ENCODE measurements at regions not wholly inside any gene's neighbourhood (a gene's known extent, or its start where the extent isn't known, plus 50 kb on each side); places are given as distances from the start of the nearest gene placed in this dataset.
A peak's percentile ranks its signal among the peaks of the same experiment; 100 is the strongest.
"Not testable (repeated sequence)": the region's sequence is repeated elsewhere in the genome, so short reads cannot be mapped to it uniquely, and the experiment has no call there.

GRCh38 chr6:81624453-81624852 is 128.0 kb downstream of the TENT5A start:
- peak; percentile 66 for DNase-seq

- peak; percentile 34 for DNase-seq
Measured at GRCh38 chr6:81623106-81623759, 129.2 kb downstream of the TENT5A start.

DNA sequence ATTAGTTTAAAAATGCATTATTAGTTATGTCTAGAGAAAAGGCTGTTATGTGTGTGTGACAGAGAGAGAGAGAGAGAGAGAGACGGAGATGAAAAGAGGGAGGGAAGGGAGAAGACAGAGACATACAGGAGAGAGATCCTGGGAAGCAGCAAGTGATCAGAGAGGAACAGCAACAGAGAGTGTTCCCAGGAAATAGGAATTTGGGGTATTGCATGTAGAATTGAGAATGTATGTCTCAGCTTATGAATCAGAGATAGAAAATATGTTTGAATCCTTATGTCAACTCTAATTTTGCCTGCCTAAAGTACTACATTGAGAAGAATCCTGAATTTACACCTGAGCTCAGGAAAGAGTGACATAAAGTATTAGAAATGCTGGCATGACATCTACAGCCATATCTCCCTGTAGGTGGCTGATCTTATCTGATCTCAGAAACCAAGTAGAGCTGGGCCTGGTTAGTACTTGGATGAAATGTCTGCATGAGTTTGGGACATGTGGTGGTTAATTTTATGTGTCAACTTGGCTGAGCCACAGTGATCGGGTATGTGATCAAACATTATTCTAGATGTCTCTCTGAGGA is 130.6 kb downstream of the TENT5A start:
- peak; percentile 75 for DNase-seq

- DNase-seq: peak; percentile 54
Measured at GRCh38 chr6:81614292-81614691, 138.2 kb downstream of the TENT5A start.

DNA sequence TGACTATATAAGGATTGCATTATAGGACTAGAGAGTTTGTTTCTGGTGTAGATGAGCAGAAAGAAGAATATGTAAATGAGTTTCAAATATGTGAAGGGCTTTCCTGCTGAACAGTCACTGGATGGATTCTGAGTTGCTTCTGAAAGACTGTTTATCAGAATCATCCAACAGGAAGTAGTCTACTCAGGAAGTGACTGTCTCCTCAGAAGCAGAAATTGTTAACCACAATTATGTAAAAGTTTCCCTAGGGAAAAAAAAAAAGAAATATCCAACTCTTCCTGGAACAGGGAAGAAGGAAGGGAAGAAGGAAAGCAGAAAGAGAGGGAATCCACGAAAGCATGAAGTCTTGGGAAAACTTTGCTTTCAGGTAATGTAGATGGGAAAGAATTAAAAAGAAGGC is 138.9 kb downstream of the TENT5A start:
- DNase-seq: peak; percentile 91

DNA sequence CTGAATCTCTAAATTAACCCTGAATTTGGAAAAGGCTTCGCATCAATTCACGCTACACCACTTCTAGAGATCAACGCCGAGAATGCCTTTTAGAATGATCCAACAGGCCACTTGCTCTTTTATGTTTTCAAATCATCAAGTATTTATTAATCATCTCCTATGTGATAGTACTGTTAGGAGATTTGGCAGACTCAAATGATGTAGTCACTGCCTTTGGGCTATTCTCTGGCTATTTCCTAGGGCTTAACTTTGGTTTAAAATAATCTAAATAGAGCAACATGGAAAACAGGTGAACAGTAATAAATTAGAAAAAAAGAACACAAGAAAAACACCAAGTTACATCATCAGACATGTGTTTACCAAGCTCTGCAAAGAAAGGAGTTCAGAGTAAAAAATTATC is 140.3 kb downstream of the TENT5A start:
- no peak for DNase-seq

DNA sequence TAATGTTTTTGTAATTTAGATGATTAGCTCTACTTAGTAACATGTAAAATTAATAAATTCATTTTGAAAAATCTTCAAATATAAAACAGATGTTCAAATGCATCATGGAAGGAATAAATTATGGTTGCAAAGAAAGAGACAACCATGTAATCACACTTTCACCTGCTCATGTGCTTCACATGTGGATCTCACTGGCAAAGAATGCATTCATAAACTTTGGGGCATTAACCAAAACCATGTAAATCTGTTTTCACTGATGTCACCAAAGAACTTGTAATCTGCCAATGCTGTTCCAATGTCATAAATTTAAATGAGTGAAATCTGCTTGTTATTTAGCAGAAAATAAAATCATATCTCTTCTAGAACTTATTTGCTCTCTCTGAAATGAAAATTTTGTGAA is 142.7 kb downstream of the TENT5A start:
- DNase-seq: no peak

DNA sequence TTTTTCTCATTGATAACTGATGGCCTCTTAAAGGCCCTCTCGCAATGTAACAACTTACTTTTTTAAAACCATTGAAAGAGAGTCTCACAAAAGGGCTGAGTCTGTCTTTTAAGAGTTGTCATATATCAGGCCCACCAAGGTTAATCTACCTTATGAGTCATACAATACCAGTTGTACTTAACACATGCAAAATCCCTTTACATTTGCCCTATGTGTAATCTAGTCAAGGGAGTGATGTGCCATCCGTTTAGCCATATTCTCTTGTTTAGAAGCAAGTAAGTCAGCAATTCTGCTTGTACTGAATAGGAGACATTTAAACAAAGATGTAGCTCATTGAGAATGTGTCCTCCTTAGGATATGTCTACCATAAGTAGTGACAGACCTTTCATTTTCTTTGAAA is 143.7 kb downstream of the TENT5A start:
- peak; percentile 24 for DNase-seq

GRCh38 chr6:81606965-81607381 is 145.5 kb downstream of the TENT5A start:
- peak; percentile 91 for DNase-seq

GRCh38 chr6:81605526-81605925 is 147.0 kb downstream of the TENT5A start:
- DNase-seq: no peak

DNA sequence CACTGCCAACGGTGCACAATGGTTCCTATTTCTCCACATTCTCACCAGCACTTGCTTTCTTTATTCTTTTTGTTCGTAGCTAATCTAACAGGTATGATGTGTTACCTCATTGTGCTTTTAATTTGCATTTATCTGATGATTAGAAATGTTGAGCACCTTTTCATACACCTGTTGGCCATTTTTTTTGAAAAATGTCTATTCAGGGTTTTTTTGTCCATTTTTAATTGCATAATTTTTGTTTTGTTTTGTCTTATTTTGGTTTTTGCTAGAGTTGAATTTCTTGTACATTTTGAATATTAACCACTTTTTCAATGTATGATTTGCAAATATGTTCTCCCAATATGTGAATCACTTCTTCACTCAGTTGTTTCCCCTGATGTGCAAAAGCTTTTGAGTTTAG is 150.6 kb downstream of the TENT5A start:
- no peak for DNase-seq

DNA sequence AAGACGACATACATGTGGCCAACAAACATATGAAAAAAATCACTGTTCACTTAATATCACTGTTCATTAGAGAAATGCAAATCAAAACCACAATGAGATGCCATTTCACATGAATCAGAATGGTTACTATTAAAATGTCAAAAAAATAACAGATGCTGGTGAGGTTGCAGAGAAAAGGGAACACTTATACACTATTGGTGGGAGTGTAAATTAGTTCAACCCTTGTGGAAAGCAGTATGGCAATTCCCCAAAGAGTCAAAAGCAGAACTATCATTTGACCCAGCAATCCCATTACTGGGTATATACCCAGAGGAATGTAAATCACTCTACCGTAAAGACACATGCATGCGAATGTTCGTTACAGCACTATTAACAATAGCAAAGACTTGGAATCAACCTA is 152.0 kb downstream of the TENT5A start:
- not testable (repeated sequence) for DNase-seq

DNA sequence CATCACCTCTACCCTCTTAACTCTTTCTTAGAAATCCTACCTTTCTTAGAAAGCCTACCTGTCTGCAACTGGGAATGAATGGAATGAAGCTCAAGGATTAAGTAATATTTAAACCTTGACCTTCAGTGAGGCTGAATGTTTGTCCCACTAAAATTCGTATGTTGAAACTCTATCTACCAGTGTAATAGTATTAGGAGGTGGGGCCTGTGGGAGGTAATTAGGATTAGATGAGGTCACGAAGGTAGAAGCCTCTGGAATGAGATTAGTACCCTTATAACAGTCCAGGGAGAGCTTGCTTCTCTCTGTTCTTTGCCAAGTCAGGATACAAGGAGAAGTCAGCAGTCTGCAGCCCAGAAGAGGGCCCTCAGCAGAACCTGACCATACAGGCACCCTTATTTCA is 158.0 kb downstream of the TENT5A start:
- no peak for DNase-seq

DNA sequence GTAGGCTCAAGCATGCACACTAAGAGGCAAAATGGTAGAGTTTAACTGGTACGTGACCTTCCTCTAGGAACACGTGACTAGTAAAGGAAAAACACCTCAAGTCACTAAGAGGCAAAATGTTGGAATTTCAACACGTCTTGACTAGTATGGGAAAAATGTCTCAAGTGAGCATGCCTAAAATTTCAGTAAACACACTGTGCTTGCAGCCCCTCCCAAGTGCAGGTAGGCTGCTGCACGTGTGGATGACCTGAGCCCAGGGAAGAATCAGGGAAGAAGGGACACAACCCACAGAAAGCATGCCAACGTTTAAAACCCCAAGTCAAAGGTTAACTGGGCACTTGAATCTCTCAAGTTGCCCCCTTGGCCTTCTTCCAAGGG is 162.2 kb downstream of the TENT5A start:
- DNase-seq: no peak

DNA sequence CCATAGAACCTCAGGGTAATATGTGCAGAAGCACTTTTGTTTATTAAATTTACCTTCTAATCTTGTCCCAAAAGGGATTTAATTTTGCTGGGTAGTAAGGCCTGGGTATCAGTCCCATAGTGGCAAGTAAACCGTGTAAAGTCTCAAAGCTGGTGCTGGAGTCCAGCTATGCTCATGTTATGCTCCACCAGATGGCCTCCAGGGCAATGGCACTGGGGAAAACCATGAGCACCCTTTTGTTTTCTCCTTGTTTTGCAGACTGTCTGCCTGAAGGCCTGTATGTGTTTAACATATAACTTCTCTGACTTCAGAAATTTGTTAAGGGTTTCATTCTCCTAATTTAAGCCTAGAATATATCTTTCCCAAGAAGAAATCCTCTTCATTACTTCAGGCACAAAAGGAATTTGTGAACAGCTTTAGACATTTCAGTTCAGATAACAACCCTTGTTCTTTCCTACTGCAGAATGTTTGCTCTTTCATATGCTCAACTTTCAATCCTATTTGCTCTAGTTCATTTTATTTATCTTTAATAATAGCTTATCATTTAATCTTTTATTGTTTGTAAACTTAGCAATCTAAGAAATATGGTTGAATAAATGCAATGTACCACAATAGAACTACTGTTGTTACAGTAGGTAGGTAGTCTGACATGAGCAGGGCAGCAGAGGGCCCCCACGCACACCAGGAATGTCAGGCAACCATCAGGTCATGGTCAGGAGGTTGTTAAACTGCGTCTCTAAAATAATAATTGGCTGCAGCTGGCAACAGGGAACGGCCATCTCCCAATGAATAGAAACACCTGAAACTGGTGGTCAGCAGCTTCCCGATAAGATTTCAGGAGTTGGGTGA is 162.8 kb downstream of the TENT5A start:
- no peak for DNase-seq

- not testable (repeated sequence) for DNase-seq
Measured at GRCh38 chr6:81585686-81586085, 166.8 kb downstream of the TENT5A start.

- DNase-seq: not testable (repeated sequence)
Measured at GRCh38 chr6:81584156-81584555, 168.3 kb downstream of the TENT5A start.

GRCh38 chr6:81575442-81575841 is 177.0 kb downstream of the TENT5A start:
- no peak for DNase-seq

DNA sequence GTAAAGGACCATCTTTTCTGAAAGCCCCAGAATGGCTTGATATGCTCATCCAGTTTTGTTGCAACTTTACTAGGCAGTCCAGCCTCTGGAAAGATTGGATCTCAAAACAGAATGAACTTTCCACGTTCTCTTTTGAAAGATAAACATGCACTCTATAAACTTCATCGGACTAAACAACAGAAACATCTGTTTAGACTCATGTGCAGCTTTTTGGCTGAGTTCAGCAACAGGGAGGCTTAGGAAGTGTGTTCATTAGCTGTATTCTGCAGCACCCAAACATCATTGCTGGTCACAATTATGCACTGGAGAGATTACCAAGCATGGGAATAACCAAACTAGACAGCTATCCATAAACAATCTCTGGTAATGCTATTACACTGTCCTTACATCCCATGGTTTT is 180.5 kb downstream of the TENT5A start:
- DNase-seq: no peak

GRCh38 chr6:81570681-81571080 is 181.8 kb downstream of the TENT5A start:
- no peak for DNase-seq

DNA sequence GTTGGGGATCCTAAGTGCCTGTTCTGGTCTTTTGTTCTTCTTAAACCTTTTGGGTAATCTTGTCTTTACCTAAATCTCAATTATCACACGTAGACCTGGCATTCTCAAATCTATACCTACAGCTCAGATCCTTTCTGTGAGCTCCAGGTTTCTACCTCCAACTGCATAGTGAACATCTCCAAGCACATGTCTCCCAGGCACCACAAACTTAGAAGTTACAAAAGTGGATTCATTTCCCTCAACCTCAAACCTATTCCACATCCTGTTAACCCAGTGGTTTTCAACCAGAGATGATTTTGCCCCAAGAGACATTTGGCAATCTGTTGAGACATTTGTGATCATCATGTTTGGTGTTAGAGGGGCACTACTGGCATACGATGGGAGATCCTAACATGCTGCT is 183.5 kb downstream of the TENT5A start:
- no peak for DNase-seq

DNA sequence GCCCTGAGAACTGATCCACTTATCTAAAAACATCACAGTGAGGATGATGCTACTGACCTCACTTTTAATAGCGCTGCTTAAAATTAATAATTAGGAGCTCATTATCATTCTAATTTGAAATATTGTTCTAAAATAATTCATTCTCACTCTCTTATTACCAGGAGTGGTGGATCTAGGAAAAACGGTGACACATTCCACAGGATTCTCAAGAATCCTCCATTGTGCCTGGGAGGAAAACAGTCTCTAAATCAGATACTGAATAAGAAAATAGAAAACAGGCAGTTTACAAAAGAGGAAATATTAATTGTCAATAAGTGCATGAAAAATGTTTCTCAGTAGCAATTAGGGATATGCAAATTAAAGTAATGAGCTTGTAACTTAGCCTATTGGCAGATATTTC is 187.4 kb downstream of the TENT5A start:
- DNase-seq: peak; percentile 53

DNA sequence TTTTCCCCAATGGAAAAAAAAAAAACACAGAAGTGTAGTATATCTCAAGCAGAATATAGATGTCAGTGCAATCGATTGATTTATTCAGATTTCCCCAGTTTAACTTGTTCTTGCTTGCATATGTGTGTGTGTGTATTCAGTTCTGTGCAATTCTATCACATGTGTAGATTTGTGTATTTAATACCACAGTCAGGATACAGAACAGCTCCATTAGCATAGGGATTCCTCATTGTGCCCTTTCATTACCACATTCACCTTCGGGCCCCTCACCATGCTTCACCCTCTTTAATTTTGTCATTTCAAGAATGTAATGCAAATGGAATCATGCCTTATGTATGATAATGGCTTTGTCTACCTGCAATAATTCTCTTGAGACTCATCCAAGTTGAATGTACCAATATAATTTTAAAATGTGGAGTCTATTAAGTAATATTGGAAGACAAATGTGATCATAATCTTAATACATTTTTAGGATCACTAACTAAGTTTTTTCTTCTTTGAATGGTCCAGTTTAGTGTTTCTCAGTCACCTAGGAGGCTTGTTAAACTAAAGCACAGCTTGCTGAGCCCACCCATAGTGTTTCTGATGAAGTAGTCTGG is 187.9 kb downstream of the TENT5A start:
- DNase-seq: no peak

All from fibroblast of skin of back (primary cell).